ENCODE measurements at regions not wholly inside any gene's neighbourhood (a gene's known extent, or its start where the extent isn't known, plus 50 kb on each side); places are given as distances from the start of the nearest gene placed in this dataset.

DNA sequence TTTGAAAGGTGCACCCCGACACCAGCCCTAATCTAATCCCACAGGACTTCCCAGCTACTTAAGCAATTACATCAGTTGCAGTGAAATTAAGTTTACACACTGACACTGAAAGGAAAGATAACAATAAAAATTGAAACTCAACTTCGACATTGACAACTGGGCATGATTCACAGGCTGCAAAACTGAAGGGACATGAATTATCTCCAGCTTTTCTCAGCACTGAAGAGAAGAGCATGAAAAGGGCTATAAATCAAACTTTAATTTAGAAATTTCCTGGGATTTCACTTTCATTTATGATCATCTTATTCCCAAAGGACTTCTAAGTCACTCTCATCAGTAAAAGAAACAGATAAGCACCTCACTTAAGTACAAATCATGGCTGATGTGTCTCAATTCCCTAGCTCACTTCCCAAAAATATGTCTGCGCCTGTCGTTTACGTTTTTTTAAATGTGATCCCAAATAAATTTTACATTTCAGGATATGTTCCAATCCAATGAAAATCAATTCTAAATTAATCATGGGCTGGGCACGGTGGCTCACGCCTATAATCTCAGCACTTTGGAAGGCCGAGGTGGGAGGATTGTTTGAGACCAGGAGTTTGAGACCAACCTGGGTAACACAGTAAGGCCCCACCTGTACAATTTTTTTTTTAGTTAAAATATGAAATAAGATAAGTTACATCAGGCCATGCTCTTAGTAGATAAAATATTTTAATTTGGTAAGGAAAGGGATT is 134.4 kb upstream of the TBL1X start:
- no peak for TF ChIP-seq POLR2A (IDR thresholded peaks at IDR 0.05)
- TF ChIP-seq CTCF (IDR thresholded peaks at IDR 0.05) = no peak
- TF ChIP-seq EP300 (IDR thresholded peaks at IDR 0.05) = no peak
